Adrenal gland (tissue), 9 donors: ENCODE measurements at regions not wholly inside any gene's neighbourhood (a gene's known extent, or its start where the extent isn't known, plus 50 kb on each side); places are given as distances from the start of the nearest gene placed in this dataset.

Experiments used
- DNase-seq, 7 donors: peaks; one replicate each; pipeline ENCODE4 v3.0.0-alpha.2; 2019 to 2020
- H3K27ac ChIP-seq, 5 donors: fragments of 200-600 bp; sonication (generic) in 4 of 5; 1 replicate in 3 of 5; 2 replicates in 2 of 5; pipeline versions ENCODE4 v1.5.1 to v1.8.0; 2016 to 2020; ENCODE audit warnings: mild to moderate bottlenecking in 1 of 5
- H3K27me3 ChIP-seq: fragments of 200-600 bp; 2 replicates; pipeline ENCODE4 v1.8.0; 2021
- H3K36me3 ChIP-seq, 2 donors: fragments of 200-600 bp; replicated peaks in 1 of 2; 1 replicate in 1 of 2; 2 replicates in 1 of 2; pipeline versions ENCODE4 v1.5.1 to v1.8.0; 2018 to 2022
- H3K4me1 ChIP-seq, 2 donors: fragments of 200-600 bp; replicated peaks in 1 of 2; 1 replicate in 1 of 2; 2 replicates in 1 of 2; pipeline versions ENCODE4 v1.5.1 to v1.8.0; 2018 to 2021
- H3K4me3 ChIP-seq, 4 donors: fragments of 200-600 bp; sonication (generic) in 3 of 4; one replicate each; pipeline ENCODE4 v1.5.1; 2016 to 2018
- H3K9me3 ChIP-seq, 3 donors: fragments of 200-600 bp; sonication (generic) in 1 of 3; replicated peaks in 1 of 3; 1 replicate in 2 of 3; 2 replicates in 1 of 3; pipeline versions ENCODE4 v1.5.1 to v1.8.0; 2016 to 2021
- CTCF ChIP-seq, 6 experiments: fragments of 450-650 bp in 4 of 6; fragments of 200-600 bp in 2 of 6; sonication (generic) in 1 of 6; IDR thresholded peaks; 1 replicate in 5 of 6; 2 replicates in 1 of 6; pipeline versions ENCODE4 v1.5.1 to v1.8.0; 2016 to 2021; ENCODE audit warnings: antibody characterized with exemption in 6 of 6, mild to moderate bottlenecking in 2 of 6, moderate library complexity in 1 of 6
- POLR2A ChIP-seq, 2 donors: fragments of 450-650 bp; IDR thresholded peaks; one replicate each; pipeline ENCODE4 v1.6.1; 2017; ENCODE audit warnings: antibody characterized with exemption in 2 of 2, mild to moderate bottlenecking in 2 of 2, moderate library complexity in 1 of 2
- WGBS, 4 donors: extraction: QIAGEN DNeasy Blood & Tissue Kit in 2 of 4; methylation state at CpG; one replicate each; pipeline versions ENCODE4 v1.1.5 to v1.1.7; 2013 to 2017; 5-methylcytosine and 5-hydroxymethylcytosine counted together
- intact Hi-C, 2 donors: fragments of 100-400 bp; cut with DNase I; formaldehyde crosslinking; loops; one replicate each; pipeline versions ENCODE4 v1.14.1 to v1.15.0; 2022 to 2023
- donor health status: healthy with polysubstance abuse.
- donor health status: Bipolar disorder and iron deficiency.
- donor health status: DM: yes; HTN: yes; CAD: no.
- donor health status: DM: no; HTN: no; CAD: no.
- donor health status: DM: no; HTN: no; CAD: no.

- H3K4me3 ChIP-seq, result no peak overlapping the region
- 11 to 59% (median 37%) methylated on average over 1 of the region's 1 CpG for WGBS, 4 donors
- intact Hi-C loops, result no loop called here
Observed at GRCh38 chr11:107203656-107204055, 185.4 kb upstream of the GUCY1A2 start.

GRCh38 chr11:107202241-107202640 lies 184.0 kb upstream of the GUCY1A2 start:
- 46 to 61% (median 52%) methylated on average over 3 of the region's 3 CpGs for WGBS, 4 donors
- Histone ChIP-seq H3K9me3 (no peaks in the 10 kb centered on the region), H3K27ac (no peak overlapping the region), H3K4me3 (no peak overlapping the region), H3K36me3 (no peaks in the 10 kb centered on the region), H3K4me1 (no peaks in the 10 kb centered on the region), H3K27me3 (no peaks in the 10 kb centered on the region)
- intact Hi-C loops, result no loop called here
- DNase-seq, result no peak
- TF ChIP-seq POLR2A (IDR thresholded peaks at IDR 0.05), result no peak
- TF ChIP-seq CTCF (IDR thresholded peaks at IDR 0.05), result no peak

More at GRCh38 chr11:107203656-107204055, 185.4 kb upstream of the GUCY1A2 start:
- no peak for TF ChIP-seq CTCF (IDR thresholded peaks at IDR 0.05)
- TF ChIP-seq POLR2A (IDR thresholded peaks at IDR 0.05), result no peak
- H3K27ac ChIP-seq, result no peak overlapping the region
- no peak for DNase-seq
- no peaks in the 10 kb centered on the region for H3K4me1 ChIP-seq
- no peaks in the 10 kb centered on the region for H3K9me3 ChIP-seq
- H3K36me3 ChIP-seq, result no peaks in the 10 kb centered on the region
- no peaks in the 10 kb centered on the region for H3K27me3 ChIP-seq

- Histone ChIP-seq H3K27ac (no peak overlapping the region), H3K4me1 (no peaks in the 10 kb centered on the region), H3K4me3 (no peak overlapping the region), H3K36me3 (no peaks in the 10 kb centered on the region), H3K9me3 (no peaks in the 10 kb centered on the region), H3K27me3 (no peaks in the 10 kb centered on the region)
- no peak for DNase-seq
- TF ChIP-seq CTCF (IDR thresholded peaks at IDR 0.05), result no peak
- TF ChIP-seq POLR2A (IDR thresholded peaks at IDR 0.05), result no peak
- intact Hi-C loops, result no loop called here
- 73 to 86% (median 80%) methylated on average over 1 of the region's 1 CpG for WGBS, 4 donors
Observed at GRCh38 chr11:107198490-107199007, 180.3 kb upstream of the GUCY1A2 start.

- WGBS, 4 donors, result 77 to 85% (median 83%) methylated on average over 2 of the region's 2 CpGs
- Histone ChIP-seq H3K4me1 (no peaks in the 10 kb centered on the region), H3K36me3 (no peaks in the 10 kb centered on the region), H3K27ac (no peak overlapping the region), H3K4me3 (no peak overlapping the region), H3K27me3 (no peaks in the 10 kb centered on the region), H3K9me3 (no peaks in the 10 kb centered on the region)
- intact Hi-C loops, result no loop called here
- no peak for DNase-seq
- TF ChIP-seq POLR2A (IDR thresholded peaks at IDR 0.05) (no peak), CTCF (IDR thresholded peaks at IDR 0.05) (no peak)
Observed at GRCh38 chr11:107197932-107198331, 179.7 kb upstream of the GUCY1A2 start.
